ENCODE measurements at regions not wholly inside any gene's neighbourhood (a gene's known extent, or its start where the extent isn't known, plus 50 kb on each side); places are given as distances from the start of the nearest gene placed in this dataset.

DNA sequence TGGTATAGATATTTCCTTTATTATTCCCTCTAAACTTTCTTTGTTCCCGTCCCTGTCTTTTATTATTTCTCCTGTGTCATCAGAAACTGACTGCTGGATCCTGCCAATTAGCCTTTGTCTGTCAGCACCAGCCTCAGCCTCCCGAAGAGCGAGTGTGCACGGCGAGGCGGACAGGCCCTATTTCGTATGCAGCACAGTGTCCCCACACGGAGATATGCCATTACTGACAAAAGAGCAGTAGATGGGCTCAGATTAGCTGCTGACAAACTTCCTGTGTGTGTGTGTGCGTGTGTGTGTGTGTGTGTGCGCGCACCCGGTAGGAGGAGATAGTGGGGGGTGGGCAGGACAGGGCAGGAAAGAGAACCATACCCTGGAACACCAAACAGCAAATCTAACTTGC lies 99.5 kb upstream of the ZFP64 start:
- TF ChIP-seq EZH2 (IDR thresholded peaks at IDR 0.05; ENCODE audit: insufficient read depth, poor library complexity, severe bottlenecking) = no peak
- no peak for TF ChIP-seq EZH2phosphoT487 (IDR thresholded peaks at IDR 0.05; ENCODE audit: insufficient read depth, low read depth)
